DMS153 treated with DMSO at 0.1 percent for 48 hours (cell line): ENCODE measurements at regions not wholly inside any gene's neighbourhood (a gene's known extent, or its start where the extent isn't known, plus 50 kb on each side); places are given as distances from the start of the nearest gene placed in this dataset.

Experiments
- DNase-seq: peaks from one replicate; lab custom pipeline; 2025; ENCODE audit not compliant: unreplicated experiment; lab: John Stamatoyannopoulos, UW

GRCh38 chr2:129247751-129248150 is 731.7 kb upstream of the RAB6C start:
- no peak for DNase-seq

- no peak for DNase-seq
These were observed 731.3 kb upstream of the RAB6C start for GRCh38 chr2:129248198-129248597.

DNA sequence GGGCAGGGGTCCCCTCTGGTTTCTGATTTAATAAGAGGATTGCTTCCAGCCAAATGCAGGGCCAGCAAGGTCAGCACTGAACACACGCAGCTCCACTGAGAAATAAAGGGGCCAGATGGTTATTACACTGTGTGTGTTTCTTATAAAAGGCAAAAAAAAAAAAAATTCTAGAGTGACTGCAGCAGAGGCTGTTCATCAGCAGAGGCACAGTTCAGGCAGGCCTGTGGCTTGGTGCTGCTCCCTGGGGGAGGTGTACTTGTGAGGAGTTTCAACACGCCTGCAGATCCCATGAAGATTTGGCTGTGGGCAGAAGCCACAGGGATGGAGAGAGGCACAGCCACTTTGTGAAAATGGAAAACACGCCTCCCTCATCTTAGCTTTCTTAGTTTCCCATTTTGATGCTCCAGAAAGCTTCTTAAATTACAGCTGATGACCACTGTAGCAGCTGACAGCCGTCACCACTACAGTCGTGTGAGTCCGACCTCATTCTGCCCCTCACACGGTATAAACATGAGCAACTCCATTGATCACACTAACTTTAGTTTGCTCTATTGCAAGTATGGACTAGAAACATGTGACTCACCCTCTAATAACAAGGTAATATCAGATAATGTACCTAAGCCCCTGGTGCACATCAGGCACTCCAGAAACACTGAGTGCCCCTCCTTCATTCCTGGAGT is 726.5 kb upstream of the RAB6C start:
- no peak for DNase-seq

DNA sequence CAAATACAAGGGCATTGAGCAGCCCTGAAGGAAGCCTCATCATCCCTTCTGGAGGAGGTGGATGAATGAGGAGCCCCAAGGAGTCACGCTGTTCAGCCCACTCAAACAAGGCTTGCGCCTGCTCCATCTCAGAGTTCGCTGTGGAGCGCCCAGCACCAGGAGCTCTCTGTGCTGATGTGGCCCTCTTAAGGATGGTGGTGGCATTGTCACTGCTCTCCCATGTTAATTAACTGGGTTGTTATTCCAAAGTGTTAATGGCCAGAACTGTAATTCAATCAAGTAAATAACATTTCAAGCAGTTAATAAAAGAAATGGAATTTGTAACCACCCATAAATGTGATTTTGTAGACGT is 726.0 kb upstream of the RAB6C start:
- DNase-seq: no peak

DNA sequence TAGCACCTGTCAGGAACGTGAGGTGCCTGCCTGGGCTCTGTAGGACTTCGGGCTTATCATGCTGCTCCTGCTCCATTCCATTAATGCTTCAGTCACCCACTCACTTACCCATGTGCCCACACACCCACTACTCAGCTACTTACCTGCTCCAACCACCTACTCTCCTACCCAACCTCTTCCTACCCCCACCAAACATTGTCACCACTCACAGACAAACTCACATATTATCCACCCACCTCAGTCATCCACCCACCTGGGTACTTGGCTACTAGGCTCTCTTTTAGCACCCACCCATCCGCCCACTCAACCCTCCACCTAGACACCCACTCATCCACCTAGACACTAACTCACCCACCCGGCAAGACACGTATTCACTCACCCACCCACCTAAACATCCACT is 724.7 kb upstream of the RAB6C start:
- DNase-seq: no peak

DNA sequence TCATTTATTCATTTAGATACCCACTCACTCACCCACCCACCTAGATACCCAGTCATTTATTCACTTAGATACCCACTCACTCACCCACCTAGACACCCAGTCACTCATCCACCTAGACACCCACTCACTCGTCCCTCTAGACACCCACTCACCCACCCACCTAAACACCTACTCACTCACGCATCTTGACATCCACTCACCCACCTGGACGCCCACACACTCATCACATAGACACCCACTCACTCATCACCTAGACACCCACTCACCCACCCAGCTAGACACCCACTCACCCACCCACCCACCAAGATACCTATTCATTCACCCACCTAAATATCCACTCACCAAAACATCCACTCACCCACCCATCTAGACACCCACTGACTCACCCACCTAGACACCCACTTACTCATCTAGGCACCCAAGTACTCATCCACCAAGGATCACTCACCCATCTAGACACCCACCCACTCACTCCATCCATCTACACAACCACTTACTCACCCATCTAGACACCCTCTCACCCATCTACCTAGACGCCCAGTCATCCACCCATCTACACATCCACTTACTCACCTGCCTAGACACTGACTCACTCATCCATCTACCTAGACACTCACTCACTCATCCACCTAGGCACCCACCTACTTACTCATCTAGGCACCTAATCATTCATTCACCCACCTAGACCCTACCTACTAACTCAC is 723.7 kb upstream of the RAB6C start:
- no peak for DNase-seq

GRCh38 chr2:129256642-129257041 is 722.8 kb upstream of the RAB6C start:
- DNase-seq: no peak

DNA sequence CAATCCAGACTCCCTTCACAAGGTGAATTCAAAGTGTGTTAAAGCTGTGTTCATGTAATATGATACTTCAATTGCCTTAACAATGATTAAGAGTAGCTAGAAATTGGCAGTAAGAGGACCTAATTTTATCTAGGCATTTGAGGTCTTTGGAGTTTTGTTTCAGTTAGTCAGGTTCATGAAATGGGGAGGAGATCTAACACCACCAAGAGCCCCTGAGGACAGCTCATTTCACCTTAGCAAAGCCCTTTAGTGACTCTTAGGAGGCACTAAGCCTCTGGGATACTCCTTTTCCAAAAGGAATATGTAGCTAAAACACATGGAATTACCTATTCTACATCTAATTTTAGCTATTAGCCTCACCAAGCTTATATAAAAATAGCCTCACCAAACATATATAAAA is 716.5 kb upstream of the RAB6C start:
- no peak for DNase-seq

DNA sequence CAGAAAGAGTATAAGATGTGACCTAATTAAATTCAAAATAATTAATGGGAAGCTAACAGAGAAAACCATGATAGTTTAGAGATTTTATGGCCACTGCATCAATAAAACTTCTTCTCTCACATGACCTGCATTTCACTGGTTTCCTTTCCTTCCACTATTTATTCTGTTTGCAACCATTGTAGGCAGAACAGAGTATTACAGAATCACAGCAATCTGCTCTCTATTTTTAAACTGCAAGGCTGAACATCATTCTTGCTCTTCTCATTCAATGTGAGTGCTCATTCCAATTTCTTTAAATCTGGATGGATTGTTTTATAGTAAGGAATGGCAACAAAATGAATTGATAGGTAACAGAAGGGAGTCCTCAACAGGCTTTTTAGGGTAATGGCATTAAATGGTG is 715.5 kb upstream of the RAB6C start:
- no peak for DNase-seq

- no peak for DNase-seq
These were observed 711.9 kb upstream of the RAB6C start for GRCh38 chr2:129267559-129267958.

- no peak for DNase-seq
These were observed 706.0 kb upstream of the RAB6C start for GRCh38 chr2:129273266-129274037.

DNA sequence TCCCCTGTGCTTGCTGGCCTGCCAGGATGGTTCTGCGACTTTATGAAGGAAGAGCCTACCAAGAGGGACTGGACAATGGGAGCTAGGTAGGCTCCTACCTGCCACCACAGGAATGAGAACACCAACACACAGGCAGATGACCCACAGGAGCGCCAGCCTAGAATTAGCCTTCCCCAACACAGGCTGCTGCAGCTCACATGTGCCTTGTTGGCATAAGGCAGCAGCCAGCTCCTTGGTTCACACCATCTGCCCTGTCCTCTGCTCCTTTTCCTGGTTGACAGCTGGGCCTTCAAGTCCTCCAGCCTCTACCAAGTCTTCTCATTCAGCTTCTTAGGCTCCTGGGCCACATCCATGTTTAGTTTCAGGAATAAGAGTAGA is 705.4 kb upstream of the RAB6C start:
- no peak for DNase-seq

DNA sequence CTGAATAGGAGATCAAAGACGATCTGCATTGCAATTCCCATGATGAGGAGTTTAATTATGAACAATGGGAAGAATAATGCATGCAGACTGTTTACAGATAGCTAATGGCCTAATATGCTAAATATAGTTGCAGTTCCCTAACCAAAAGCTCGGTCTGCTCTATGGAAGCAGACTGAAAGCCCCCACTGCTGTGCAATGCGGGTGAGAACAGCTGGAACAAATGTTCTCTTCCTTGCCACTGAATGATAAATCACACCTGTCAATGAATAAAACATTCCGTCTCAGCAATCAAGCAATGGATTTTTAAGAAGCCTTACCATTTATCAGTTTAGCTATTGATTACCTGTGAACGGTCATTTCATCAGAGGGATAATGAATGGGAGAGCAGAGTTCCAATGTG is 704.5 kb upstream of the RAB6C start:
- no peak for DNase-seq

DNA sequence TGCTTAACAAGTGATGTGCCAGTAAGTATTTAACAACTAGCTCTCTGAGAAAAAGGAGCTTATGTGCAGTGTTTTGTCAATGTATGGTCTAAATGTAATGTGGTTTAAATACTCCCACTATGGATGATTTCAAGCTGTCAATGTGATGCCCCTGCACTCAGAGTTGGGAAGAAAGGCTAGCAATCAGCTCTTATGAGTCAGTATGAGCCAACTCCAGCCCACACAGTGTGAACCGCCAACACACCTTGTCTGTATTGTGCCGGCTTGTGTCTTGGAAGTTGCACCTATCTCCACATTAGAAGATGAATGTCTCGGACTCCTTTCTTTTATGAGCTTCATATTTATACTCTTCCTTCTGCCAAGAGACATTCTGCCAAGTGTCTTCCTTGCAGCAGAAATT is 703.8 kb upstream of the RAB6C start:
- no peak for DNase-seq

GRCh38 chr2:129276978-129277584 is 702.4 kb upstream of the RAB6C start:
- no peak for DNase-seq

GRCh38 chr2:129277585-129277981 is 701.9 kb upstream of the RAB6C start:
- no peak for DNase-seq

- no peak for DNase-seq
These were observed 697.5 kb upstream of the RAB6C start for GRCh38 chr2:129281791-129282530.

DNA sequence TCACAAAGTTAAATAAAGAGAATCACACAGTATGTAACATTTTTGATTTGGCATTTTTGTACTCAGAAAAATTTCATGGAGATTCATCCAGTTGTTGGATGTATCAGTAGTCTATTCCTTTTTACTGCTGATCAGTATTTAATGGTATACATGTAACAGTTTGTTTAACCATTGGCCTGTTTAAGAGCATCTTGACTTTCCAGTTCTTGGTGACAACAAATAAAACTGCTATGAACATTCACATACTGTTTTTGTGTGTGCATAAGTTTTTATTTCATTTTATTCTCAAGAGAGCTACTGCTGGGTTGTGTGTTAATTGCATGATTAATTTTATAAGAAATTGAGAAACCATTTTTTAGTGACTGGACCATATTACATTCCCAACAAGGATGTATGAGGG is 694.5 kb upstream of the RAB6C start:
- DNase-seq: no peak

GRCh38 chr2:129293326-129293725 is 686.1 kb upstream of the RAB6C start:
- no peak for DNase-seq

GRCh38 chr2:129296396-129296795 is 683.1 kb upstream of the RAB6C start:
- DNase-seq: no peak

GRCh38 chr2:129296806-129297205 is 682.7 kb upstream of the RAB6C start:
- DNase-seq: no peak
